ENCODE measurements at regions not wholly inside any gene's neighbourhood (a gene's known extent, or its start where the extent isn't known, plus 50 kb on each side); places are given as distances from the start of the nearest gene placed in this dataset.

DNA sequence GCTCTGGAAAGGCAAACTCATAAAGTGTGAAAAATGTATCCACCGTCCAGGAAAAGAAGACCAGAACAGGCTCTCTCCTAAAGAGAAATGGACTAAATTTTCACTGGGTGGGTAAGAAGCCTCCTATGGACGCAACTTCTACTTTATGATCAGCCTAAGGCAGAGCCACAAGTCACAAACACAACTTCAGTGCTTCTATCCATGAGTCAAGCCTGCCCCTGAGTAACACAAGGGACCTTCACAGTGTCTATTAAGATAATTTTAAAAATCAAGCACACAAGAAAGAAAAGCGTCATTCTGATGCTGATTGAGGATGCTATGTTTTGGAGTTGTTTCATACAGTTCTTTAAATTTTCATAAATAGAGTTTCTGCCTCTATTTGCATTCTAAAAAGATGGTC, 601.7 kb upstream of the ARID1B start:
- no peak for DNase-seq

- DNase-seq = peak in 1 of 5 donors; percentile 83
Observed at GRCh38 chr6:156174031-156174890, 602.9 kb upstream of the ARID1B start.

DNA sequence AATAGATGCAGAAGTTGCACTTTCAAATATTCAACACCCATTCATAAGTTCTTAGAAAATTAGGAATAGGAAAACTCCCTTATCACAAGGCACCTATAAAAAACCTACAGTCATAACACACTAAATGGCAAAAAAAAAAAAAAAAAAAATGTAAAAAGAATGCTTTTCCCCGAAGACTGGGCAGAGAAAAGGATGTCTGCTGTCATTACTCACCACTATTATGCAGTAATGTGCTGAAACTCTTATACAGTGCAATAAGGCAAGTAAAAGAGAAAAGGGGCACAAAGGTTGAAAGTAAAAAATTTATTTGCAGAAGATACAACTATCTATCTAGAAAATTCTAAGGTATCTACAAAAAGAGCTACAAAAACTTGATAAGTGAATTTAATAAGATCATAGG, 607.8 kb upstream of the ARID1B start:
- no peak for DNase-seq

GRCh38 chr6:156167625-156168071, 609.5 kb upstream of the ARID1B start:
- DNase-seq = no peak

GRCh38 chr6:156167016-156167624, 610.1 kb upstream of the ARID1B start:
- DNase-seq = peak in 1 of 5 donors; percentile 21

GRCh38 chr6:156166093-156166492, 611.1 kb upstream of the ARID1B start:
- DNase-seq = no peak

- no peak for DNase-seq
Observed at GRCh38 chr6:156164701-156165452, 612.3 kb upstream of the ARID1B start.

DNA sequence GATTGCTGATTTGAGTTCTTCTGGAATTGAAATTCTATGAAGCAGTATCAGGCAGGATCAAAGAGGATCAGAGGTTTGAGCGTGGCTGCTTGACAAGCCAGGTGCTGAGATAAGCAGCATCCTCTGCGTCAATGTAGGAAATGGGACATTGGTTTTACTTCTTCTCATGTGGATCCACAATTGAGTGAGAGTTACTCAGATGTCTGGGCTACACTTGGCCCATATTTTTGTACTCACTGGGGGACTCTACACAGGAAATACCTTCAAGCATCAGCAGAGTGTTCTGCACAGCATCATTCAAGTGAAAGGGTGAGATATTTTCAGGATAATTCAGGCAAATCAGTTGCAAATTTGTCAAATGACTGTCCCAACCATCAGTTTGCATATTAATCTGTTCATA, 613.9 kb upstream of the ARID1B start:
- no peak for DNase-seq

- no peak for DNase-seq
Observed at GRCh38 chr6:156161471-156161870, 615.7 kb upstream of the ARID1B start.

GRCh38 chr6:156160795-156161165, 616.4 kb upstream of the ARID1B start:
- DNase-seq = no peak

DNA sequence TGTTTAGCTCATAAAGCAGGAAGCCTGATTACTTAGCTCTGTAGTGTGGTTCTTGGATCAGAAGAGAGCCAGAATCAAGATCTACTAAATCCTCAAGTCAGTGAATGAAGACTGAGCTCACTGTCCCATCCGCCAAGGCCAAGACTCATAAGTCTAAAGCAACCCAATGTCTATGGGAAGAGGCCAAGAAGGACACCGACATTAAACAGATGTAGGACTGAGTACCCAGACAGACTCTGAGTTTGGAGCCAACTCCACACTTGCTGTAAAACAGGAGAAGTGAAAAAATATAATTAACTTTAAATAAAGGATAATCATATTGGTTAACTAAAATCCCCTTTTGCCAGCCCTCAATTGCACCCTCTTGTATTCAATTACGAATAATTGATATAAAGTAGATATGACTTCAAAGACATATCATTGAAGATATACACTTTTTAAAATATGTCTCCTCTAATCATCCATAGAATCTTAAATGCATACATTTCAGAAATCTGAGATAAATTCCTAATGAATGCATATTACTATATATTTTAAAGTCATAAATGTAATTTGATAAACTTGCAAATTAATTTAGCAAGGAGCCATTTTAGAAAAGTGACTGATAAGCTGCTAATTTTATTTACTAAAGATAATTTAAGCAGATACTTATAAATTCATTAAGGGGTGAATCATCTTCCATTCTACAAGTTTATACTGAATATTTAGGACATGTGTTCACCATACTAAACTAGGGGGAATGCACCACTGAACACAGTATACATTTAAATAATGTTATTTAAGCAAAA, 617.0 kb upstream of the ARID1B start:
- no peak for DNase-seq

DNA sequence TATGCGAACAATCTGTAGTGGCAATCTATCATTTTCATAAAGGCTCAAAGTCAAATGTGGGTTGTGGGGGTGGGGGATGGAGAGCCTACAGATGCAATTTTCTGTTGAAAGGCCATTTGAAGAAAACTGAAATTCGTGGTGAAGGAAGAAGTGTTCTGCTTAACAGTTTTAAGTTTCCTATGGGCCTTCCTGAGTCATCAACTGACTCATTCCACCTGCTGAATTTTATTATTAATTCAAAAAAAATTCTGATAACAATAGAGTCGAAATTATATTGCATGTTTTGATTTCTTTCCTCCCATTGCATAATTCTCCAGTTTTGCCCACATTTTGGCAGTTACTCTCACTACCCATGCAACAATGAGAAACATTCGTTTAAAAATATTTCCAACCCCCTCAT, 622.3 kb upstream of the ARID1B start:
- no peak for DNase-seq

DNA sequence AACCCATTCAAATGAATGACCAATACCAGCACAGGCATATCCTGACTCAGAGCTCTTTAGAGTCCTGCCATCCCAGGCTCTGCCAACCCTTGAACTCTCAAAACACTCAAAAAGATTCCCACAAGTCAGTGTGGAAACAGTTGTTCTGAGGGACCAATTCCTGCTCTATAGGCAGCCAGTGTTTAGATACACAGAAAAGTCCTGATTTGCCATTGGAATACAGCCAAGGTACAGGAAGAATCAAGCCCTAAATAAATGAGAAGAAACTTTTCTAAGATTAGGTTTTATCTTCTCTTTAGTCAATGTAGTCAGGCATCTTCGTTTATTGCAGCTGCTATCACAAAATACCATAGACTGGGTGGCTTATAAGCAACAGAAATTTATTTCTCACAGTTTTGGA, 626.8 kb upstream of the ARID1B start:
- DNase-seq = no peak

DNA sequence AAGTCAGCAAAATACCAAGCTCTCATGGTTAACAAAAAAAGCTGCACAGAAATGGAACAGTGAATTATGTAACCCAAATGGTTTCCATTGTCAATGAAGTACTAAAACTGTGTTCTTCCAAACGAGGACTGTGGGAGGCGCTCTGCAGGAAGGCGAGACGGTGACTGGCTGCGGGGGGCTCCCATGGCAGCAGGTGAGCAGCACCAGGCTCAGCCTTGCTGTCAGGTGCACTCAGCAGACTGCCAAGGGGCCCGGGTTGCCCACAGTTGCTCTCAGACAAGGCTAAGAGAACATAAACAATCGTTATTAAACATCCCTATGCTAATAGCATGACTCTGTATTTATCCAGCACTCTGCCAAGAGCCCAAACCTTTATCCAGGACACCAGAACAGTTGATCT, 630.3 kb upstream of the ARID1B start:
- DNase-seq = no peak

- DNase-seq = no peak
Observed at GRCh38 chr6:156131221-156131903, 645.8 kb upstream of the ARID1B start.

DNA sequence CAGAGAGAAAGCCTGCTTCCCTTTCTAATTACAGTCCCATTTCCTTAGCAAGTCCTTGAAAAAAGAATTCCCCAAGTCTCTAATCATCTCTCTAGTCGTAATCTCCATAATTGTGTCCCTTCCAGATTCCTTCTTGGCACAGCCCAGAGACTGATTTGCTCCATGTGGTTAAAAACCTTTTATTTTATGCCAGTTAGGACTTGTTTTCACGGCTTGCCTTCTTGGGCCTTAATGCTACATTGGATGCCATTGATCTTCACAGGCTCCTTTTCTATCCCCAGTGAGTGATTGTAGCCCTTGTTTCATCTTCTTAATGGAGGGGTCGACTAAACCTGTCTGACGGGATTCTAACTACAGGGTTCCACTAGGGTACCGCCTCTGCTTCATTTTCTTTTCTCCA, 650.6 kb upstream of the ARID1B start:
- DNase-seq = no peak

DNA sequence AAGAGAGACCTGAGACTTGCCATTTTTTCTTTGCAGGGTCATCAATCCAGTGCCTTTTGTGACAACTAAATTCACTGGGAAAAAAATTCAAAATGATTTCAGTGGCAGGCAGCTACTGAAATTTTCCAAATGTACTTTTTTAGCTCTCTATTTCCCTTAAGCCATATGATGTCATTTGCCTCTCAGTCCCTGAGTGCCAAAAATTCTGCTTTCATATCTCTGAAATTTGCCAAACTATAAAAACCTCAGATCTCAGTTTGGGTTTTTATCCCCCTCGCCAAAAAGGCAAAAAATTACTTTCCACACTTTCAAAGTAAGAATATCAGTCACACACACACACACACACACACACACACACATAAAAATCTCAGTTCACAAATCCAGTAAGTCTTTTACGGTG, 651.3 kb upstream of the ARID1B start:
- no peak for DNase-seq

DNA sequence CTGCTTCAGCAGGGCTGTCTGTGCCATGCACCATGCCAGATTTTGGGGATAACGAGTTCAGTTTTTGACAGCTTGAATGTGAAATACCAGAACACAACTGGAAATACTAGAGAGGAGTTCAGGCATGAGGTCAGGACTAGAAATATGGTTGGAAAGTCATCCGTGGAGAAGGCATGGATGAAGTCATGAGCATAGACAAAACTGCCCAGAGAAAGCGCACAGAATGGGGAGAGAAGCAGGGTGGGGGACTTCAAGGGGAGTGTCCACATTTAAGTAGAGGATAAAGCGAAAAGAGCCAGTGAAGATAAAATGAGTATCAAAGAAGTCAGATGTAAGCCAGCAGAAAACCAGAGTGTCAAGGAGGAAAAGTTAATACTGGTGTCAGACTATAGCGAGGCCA, 653.4 kb upstream of the ARID1B start:
- DNase-seq = no peak

DNA sequence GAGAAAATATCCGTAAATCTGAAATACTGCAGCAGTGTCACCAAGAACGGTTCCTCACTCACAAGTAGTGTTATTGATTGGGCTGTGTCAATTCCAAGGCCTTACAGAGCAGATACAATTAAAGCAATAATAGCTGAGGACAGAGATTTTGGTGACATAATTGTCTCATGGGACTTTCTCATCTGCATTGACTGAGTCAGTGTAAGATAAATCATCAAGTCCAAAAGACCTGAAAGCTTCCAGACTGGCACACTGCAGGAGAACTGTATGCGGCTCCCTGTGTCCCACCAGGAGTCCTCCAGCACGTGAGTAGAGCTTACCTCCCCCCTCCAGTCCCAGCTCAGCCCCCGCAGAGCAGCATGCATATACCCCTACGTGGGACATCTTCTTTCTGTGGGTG, 655.2 kb upstream of the ARID1B start:
- no peak for DNase-seq

DNA sequence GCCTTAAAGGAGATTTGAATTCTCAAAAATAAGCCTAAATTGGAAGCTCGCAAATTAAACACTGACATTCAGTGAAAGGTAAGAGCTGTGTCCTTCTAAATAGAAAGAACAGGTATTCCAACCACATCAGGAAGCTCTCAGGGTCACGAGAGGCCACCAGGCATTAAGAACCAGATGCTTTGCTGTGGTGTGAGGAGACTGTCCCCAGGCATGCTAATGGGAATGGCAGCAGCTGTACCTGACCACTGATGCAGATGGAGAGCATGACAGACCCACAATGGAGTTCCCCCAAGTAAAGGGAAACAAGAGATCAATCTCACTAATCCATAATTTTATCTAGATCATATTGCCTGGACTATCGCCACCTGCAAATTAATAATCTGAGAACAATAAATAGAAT, 658.9 kb upstream of the NOX3 start:
- DNase-seq = no peak

DNA sequence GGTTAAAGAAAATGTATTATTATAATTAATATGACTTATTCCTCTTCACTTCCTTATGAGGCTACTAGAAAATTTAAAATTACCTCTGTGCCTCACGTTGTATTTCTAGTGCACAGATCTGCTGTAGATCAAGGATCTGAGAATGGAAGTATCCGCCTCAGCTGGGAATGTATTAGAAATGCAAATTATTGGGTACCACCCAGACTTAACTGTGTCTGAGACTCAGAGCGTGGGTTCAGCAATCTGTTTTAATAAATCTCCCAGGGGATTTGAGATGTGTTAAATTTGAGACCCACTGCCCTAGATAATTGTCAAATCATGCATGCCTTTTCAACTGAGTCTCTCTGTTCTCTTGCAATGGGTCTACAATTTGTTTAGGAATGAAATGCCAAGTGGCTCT, 658.0 kb upstream of the NOX3 start:
- no peak for DNase-seq

DNA sequence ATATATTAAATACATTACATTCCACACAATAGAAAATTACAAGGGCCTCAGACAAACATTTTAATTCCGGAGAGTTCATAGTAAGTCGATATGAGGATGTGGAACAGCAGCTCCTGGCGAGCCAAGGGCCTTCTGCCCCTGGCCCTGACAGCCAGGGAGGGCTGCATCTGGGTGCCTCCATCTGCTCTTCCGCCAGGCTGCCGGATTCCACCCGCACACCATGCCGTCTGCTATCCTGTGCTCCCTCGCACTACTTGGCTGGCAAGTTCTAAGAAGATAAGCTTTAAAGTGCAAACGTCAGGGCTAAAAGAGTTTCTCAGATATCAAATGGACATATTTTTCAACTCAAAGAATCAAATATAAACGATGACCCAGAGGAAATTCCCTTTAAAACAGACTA, 656.3 kb upstream of the NOX3 start:
- DNase-seq = no peak
